Neural crest cell (in vitro differentiated cells): ENCODE measurements at regions not wholly inside any gene's neighbourhood (a gene's known extent, or its start where the extent isn't known, plus 50 kb on each side); places are given as distances from the start of the nearest gene placed in this dataset.

Experiments used
- DNase-seq: peaks from one replicate; pipeline ENCODE4 v3.0.0; 2021; ENCODE audit warnings: low read depth, mixed read lengths, low spot score
- H3K27ac Mint-ChIP-seq: one replicate; pipeline ENCODE4 v1.8.0; 2021; ENCODE audit warnings: mild to moderate bottlenecking, mixed read lengths; ENCODE audit not compliant: unreplicated experiment
- H3K27me3 Mint-ChIP-seq: 2 replicates; pipeline ENCODE4 v1.8.0; 2021; ENCODE audit warnings: low read depth, mild to moderate bottlenecking, mixed read lengths
- H3K36me3 Mint-ChIP-seq: 2 replicates; pipeline ENCODE4 v1.8.0; 2021; ENCODE audit warnings: low read depth, mild to moderate bottlenecking, mixed read lengths
- H3K4me1 Mint-ChIP-seq: 2 replicates; pipeline ENCODE4 v1.8.0; 2021; ENCODE audit warnings: mixed read lengths
- H3K4me3 Mint-ChIP-seq: one replicate; pipeline ENCODE4 v1.8.0; 2021; ENCODE audit warnings: mild to moderate bottlenecking, mixed read lengths
- H3K9me3 Mint-ChIP-seq: 2 replicates; pipeline ENCODE4 v1.8.0; 2021; ENCODE audit warnings: mixed read lengths
- CTCF ChIP-seq: fragments of 200-600 bp; sonication (generic); conservative IDR thresholded peaks from 2 replicates; pipeline ENCODE4 v1.5.0; 2021; ENCODE audit warnings: antibody characterized with exemption, mild to moderate bottlenecking

- Mint-ChIP-seq H3K27me3 (no peaks in the 10 kb centered on the region), H3K27ac (peak overlapping the region; percentile 16), H3K36me3 (no peaks in the 10 kb centered on the region), H3K4me1 (peaks cover 4% of the 10 kb centered on the region), H3K9me3 (no peaks in the 10 kb centered on the region), H3K4me3 (no peak overlapping the region)
- TF ChIP-seq CTCF, result no peak
- DNase-seq, result no peak
These were observed 65.6 kb upstream of the CTBP2 start for GRCh38 chr10:125226005-125226404.

- Mint-ChIP-seq H3K9me3 (no peaks in the 10 kb centered on the region), H3K4me1 (peaks cover 4% of the 10 kb centered on the region), H3K4me3 (no peak overlapping the region), H3K36me3 (no peaks in the 10 kb centered on the region), H3K27me3 (no peaks in the 10 kb centered on the region), H3K27ac (no peak overlapping the region)
- TF ChIP-seq CTCF, result no peak
- DNase-seq, result no peak
These were observed 64.7 kb upstream of the CTBP2 start for GRCh38 chr10:125225051-125225450.

- no peaks in the 10 kb centered on the region for H3K27me3 Mint-ChIP-seq
- DNase-seq, result no peak
- TF ChIP-seq CTCF, result no peak
- H3K9me3 Mint-ChIP-seq, result no peaks in the 10 kb centered on the region
- peaks cover 11% of the 10 kb centered on the region for H3K4me1 Mint-ChIP-seq
- H3K4me3 Mint-ChIP-seq, result no peak overlapping the region
- H3K27ac Mint-ChIP-seq, result no peak overlapping the region
- H3K36me3 Mint-ChIP-seq, result no peaks in the 10 kb centered on the region
These were observed 62.3 kb upstream of the CTBP2 start for GRCh38 chr10:125222515-125223308.

- no peak for DNase-seq
- H3K27ac Mint-ChIP-seq, result no peak overlapping the region
- peaks cover 11% of the 10 kb centered on the region for H3K4me1 Mint-ChIP-seq
- H3K27me3 Mint-ChIP-seq, result no peaks in the 10 kb centered on the region
- no peak overlapping the region for H3K4me3 Mint-ChIP-seq
- TF ChIP-seq CTCF, result no peak
- H3K36me3 Mint-ChIP-seq, result no peaks in the 10 kb centered on the region
- H3K9me3 Mint-ChIP-seq, result no peaks in the 10 kb centered on the region
These were observed 61.4 kb upstream of the CTBP2 start for GRCh38 chr10:125221716-125222115.

GRCh38 chr10:125219776-125220175, 59.4 kb upstream of the CTBP2 start:
- Mint-ChIP-seq H3K4me3 (no peak overlapping the region), H3K4me1 (peaks cover 11% of the 10 kb centered on the region), H3K27ac (no peak overlapping the region), H3K36me3 (no peaks in the 10 kb centered on the region), H3K27me3 (no peaks in the 10 kb centered on the region), H3K9me3 (no peaks in the 10 kb centered on the region)
- TF ChIP-seq CTCF, result no peak
- DNase-seq, result no peak
